NCI-H1694 (cell line): ENCODE measurements at regions not wholly inside any gene's neighbourhood (a gene's known extent, or its start where the extent isn't known, plus 50 kb on each side); places are given as distances from the start of the nearest gene placed in this dataset.

Experiments used
- DNase-seq: peaks from one replicate; lab custom pipeline; 2025; lab: John Stamatoyannopoulos, UW

GRCh38 chr3:31382856-31383255, 149.9 kb upstream of the STT3B start:
- DNase-seq: no peak

- DNase-seq: no peak
These were observed 148.6 kb upstream of the STT3B start for GRCh38 chr3:31384117-31384516.

GRCh38 chr3:31389939-31390338, 142.8 kb upstream of the STT3B start:
- no peak for DNase-seq

- no peak for DNase-seq
These were observed 142.3 kb upstream of the STT3B start for GRCh38 chr3:31390466-31390865.

GRCh38 chr3:31391150-31391549, 141.6 kb upstream of the STT3B start:
- DNase-seq: no peak

- DNase-seq: no peak
These were observed 140.2 kb upstream of the STT3B start for GRCh38 chr3:31392568-31392967.

- no peak for DNase-seq
These were observed 133.5 kb upstream of the STT3B start for GRCh38 chr3:31399271-31399670.

GRCh38 chr3:31402117-31402516, 130.6 kb upstream of the STT3B start:
- DNase-seq: no peak

GRCh38 chr3:31403197-31403596, 129.5 kb upstream of the STT3B start:
- DNase-seq: no peak

GRCh38 chr3:31404871-31405270, 127.9 kb upstream of the STT3B start:
- DNase-seq: no peak

GRCh38 chr3:31405515-31405914, 127.2 kb upstream of the STT3B start:
- DNase-seq: no peak

GRCh38 chr3:31406896-31407295, 125.8 kb upstream of the STT3B start:
- DNase-seq: no peak

- DNase-seq: no peak
These were observed 125.1 kb upstream of the STT3B start for GRCh38 chr3:31407665-31408064.

- no peak for DNase-seq
These were observed 124.0 kb upstream of the STT3B start for GRCh38 chr3:31408720-31409119.

GRCh38 chr3:31409389-31409788, 123.3 kb upstream of the STT3B start:
- DNase-seq: no peak

- no peak for DNase-seq
These were observed 122.9 kb upstream of the STT3B start for GRCh38 chr3:31409866-31410265.

- DNase-seq: no peak
These were observed 122.3 kb upstream of the STT3B start for GRCh38 chr3:31410411-31410810.

GRCh38 chr3:31412832-31413231, 119.9 kb upstream of the STT3B start:
- DNase-seq: no peak

GRCh38 chr3:31413515-31413914, 119.2 kb upstream of the STT3B start:
- no peak for DNase-seq

GRCh38 chr3:31416980-31417379, 115.7 kb upstream of the STT3B start:
- DNase-seq: no peak

- DNase-seq: no peak
These were observed 115.2 kb upstream of the STT3B start for GRCh38 chr3:31417486-31417885.

- no peak for DNase-seq
These were observed 112.4 kb upstream of the STT3B start for GRCh38 chr3:31420311-31420710.

GRCh38 chr3:31421314-31422048, 111.2 kb upstream of the STT3B start:
- no peak for DNase-seq

- DNase-seq: no peak
These were observed 110.5 kb upstream of the STT3B start for GRCh38 chr3:31422237-31422636.
